OCI-LY3 (cell line): ENCODE measurements at regions not wholly inside any gene's neighbourhood (a gene's known extent, or its start where the extent isn't known, plus 50 kb on each side); places are given as distances from the start of the nearest gene placed in this dataset.

Source experiments
- H2AFZ ChIP-seq: fragments of 200-600, 300-600 bp; shearing (Covaris generic); 2 replicates; pipeline ENCODE4 v1.6.0; 2014; ENCODE audit warnings: antibody characterized with exemption, low read depth, low read length
- H3K27ac ChIP-seq: fragments of 200-600, 300-600 bp; sonication (generic); 2 replicates; pipeline ENCODE4 v1.5.1; 2014; ENCODE audit warnings: mild to moderate bottlenecking, low read length, moderate library complexity, mixed read lengths
- H3K27me3 ChIP-seq: fragments of 200-600, 300-600 bp; sonication (generic); 2 replicates; pipeline ENCODE4 v1.6.1; 2014; ENCODE audit warnings: low read depth, low read length, mixed read lengths
- H3K36me3 ChIP-seq: fragments of 200-600, 300-600 bp; sonication (generic); replicated peaks from 2 replicates; pipeline ENCODE3; 2014; ENCODE audit warnings: low read depth, low read length, mixed read lengths
- H3K4me1 ChIP-seq: fragments of 300-600, 200-600 bp; sonication (generic); 2 replicates; pipeline ENCODE4 v1.6.1; 2014; ENCODE audit warnings: low read length, mixed read lengths
- H3K4me2 ChIP-seq: fragments of 200-600, 300-600 bp; sonication (generic); 2 replicates; pipeline ENCODE4 v1.6.1; 2014; ENCODE audit warnings: low read length, mixed read lengths
- H3K4me3 ChIP-seq: fragments of 300-600, 200-600 bp; sonication (generic); 2 replicates; pipeline ENCODE4 v1.5.1; 2014; ENCODE audit warnings: antibody characterized with exemption, mild to moderate bottlenecking, low read length, moderate library complexity
- H3K79me2 ChIP-seq: fragments of 300-600, 200-600 bp; shearing (Covaris generic); 2 replicates; pipeline ENCODE4 v1.6.1; 2014; ENCODE audit warnings: mild to moderate bottlenecking, low read length, mixed read lengths
- H3K9ac ChIP-seq: fragments of 300-600, 200-600 bp; shearing (Covaris generic); 2 replicates; pipeline ENCODE4 v1.6.0; 2014; ENCODE audit warnings: mild to moderate bottlenecking, low read length, moderate library complexity
- H3K9me3 ChIP-seq: fragments of 200-600, 300-600 bp; shearing (Covaris generic); 2 replicates; pipeline ENCODE4 v1.6.1; 2014; ENCODE audit warnings: low read length, mixed read lengths; ENCODE audit not compliant: insufficient read depth
- H4K20me1 ChIP-seq: fragments of 200-600, 300-600 bp; sonication (generic); 2 replicates; pipeline ENCODE4 v1.6.1; 2016; ENCODE audit warnings: low read length, mixed read lengths; ENCODE audit not compliant: insufficient read depth
- EZH2phosphoT487 ChIP-seq: fragments of 200-600 bp; shearing (Covaris generic); IDR thresholded peaks from 2 replicates; pipeline ENCODE4 v1.6.1; 2018; ENCODE audit warnings: antibody characterized with exemption, mixed run types, low read depth
- TF ChIP-seq, protein P1 (sequence below): fragments of 200-600, 300-600 bp; sonication (generic); IDR thresholded peaks from 2 replicates; pipeline ENCODE4 v1.5.1; 2014; ENCODE audit warnings: antibody characterized with exemption, low read length, low read depth

DNA sequence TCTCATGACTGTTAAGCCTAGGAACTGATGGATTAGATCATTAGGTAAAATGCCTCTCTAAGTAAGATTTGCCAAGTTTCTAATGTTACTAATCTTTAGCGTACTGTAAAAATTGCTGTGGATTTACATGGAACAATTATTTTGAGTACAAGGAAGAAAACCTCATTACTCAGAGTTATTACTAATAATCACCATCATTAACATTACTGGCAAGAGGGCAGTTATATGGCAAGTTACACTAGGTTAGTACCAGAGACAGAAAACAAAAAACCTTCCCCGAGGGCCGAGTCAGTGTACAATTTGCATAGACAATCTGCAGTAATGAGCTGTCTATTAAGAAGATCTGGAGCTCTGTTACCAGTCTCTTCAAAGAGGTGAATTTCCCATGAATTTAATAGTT, 775.6 kb downstream of the GATA3 start:
- no peaks in the 10 kb centered on the region for H3K9me3 ChIP-seq
- H3K36me3 ChIP-seq = no peaks in the 10 kb centered on the region
- no peak overlapping the region for H3K4me3 ChIP-seq
- no peak overlapping the region for H3K4me2 ChIP-seq
- H3K79me2 ChIP-seq = no peaks in the 10 kb centered on the region
- H4K20me1 ChIP-seq = no peaks in the 10 kb centered on the region
- no peak overlapping the region for H2AFZ ChIP-seq
- H3K4me1 ChIP-seq = no peaks in the 10 kb centered on the region
- no peak overlapping the region for H3K27ac ChIP-seq
- H3K27me3 ChIP-seq = no peaks in the 10 kb centered on the region
- no peak overlapping the region for H3K9ac ChIP-seq
- TF ChIP-seq EZH2phosphoT487 = no peak
- TF ChIP-seq, protein P1, sequence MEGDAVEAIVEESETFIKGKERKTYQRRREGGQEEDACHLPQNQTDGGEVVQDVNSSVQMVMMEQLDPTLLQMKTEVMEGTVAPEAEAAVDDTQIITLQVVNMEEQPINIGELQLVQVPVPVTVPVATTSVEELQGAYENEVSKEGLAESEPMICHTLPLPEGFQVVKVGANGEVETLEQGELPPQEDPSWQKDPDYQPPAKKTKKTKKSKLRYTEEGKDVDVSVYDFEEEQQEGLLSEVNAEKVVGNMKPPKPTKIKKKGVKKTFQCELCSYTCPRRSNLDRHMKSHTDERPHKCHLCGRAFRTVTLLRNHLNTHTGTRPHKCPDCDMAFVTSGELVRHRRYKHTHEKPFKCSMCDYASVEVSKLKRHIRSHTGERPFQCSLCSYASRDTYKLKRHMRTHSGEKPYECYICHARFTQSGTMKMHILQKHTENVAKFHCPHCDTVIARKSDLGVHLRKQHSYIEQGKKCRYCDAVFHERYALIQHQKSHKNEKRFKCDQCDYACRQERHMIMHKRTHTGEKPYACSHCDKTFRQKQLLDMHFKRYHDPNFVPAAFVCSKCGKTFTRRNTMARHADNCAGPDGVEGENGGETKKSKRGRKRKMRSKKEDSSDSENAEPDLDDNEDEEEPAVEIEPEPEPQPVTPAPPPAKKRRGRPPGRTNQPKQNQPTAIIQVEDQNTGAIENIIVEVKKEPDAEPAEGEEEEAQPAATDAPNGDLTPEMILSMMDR = no peak

DNA sequence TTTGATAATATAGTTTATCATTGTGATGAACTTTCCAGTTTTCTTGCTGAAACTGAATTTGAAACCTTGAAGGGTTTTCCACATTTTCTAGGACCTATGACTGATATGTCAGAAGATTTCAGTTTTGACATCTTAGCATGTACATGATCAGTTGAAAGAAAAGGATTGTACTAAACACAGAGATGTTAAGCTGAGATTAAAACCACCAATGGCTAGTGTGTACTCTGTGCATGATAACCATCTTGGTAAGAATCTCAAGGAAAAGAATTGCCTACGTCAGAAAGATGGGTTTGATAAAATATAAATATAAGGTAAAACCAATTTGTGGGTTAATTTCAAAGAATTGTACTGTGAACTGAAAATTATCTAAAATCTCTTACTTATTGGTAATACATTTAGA, 776.4 kb downstream of the GATA3 start:
- TF ChIP-seq, protein P1 = no peak
- TF ChIP-seq EZH2phosphoT487 = no peak
- Histone ChIP-seq H3K79me2 (no peaks in the 10 kb centered on the region), H3K27ac (no peak overlapping the region), H3K27me3 (no peaks in the 10 kb centered on the region), H3K4me1 (no peaks in the 10 kb centered on the region), H2AFZ (no peak overlapping the region), H3K4me3 (no peak overlapping the region), H3K9ac (no peak overlapping the region), H4K20me1 (no peaks in the 10 kb centered on the region), H3K9me3 (no peaks in the 10 kb centered on the region), H3K36me3 (no peaks in the 10 kb centered on the region), H3K4me2 (no peak overlapping the region)

DNA sequence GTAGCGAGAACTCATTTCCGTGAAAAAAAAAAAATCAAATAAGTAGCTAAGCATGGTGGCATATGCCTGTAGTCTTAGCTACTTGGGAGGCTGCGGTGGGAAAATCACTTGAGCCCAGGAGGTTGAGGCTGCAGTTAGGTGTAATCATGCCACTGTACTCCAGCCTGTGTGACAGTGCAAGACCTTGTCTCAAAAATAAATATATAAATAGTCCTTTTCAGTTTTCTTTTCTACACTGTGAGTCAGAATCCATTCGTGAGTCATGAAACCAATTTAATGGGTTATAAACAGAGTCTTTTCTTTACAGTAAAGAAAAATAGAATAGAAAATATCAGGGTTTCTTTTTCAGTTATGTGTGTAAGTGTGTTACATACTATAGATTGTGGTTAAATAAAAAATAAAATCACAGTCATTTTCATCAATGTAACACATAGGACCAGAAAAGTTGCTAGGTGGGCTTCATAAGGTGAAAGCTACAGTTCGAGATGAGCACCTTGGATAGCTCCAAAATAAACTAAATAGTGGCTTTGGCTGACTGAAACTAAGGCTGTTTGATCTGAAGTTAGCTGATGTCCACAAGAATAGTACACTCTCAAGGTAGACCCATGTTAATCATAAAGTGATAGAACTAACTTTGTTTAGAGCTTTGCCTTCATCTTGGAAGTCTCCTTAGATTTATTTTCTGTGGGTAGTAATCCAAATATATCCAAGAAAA, 781.1 kb downstream of the GATA3 start:
- TF ChIP-seq, protein P1 = no peak
- TF ChIP-seq EZH2phosphoT487 = no peak
- no peaks in the 10 kb centered on the region for H4K20me1 ChIP-seq
- no peak overlapping the region for H3K4me2 ChIP-seq
- H3K4me3 ChIP-seq = no peak overlapping the region
- H3K9me3 ChIP-seq = no peaks in the 10 kb centered on the region
- H3K27me3 ChIP-seq = no peaks in the 10 kb centered on the region
- H3K9ac ChIP-seq = no peak overlapping the region
- no peaks in the 10 kb centered on the region for H3K36me3 ChIP-seq
- no peak overlapping the region for H2AFZ ChIP-seq
- no peaks in the 10 kb centered on the region for H3K79me2 ChIP-seq
- no peak overlapping the region for H3K27ac ChIP-seq
- H3K4me1 ChIP-seq = no peaks in the 10 kb centered on the region

DNA sequence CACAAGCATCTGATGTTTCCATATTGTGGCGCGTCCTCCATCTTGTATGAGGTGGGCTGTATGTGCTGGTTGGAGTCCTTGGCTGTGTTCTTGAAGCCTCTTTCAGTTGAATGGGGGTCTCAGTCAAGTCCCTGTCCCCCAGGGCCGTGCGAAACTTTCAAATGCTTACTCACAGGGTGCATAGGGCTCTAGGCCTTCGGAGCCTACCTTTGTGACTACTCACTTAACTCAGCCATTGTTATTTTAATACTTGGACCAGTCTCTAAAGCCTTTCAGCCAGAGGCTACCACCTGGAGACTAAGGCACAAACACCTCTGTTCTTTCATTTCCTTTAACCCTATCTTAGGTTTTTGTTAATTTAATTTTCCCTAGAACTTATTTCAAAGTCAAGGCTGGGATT, 785.9 kb downstream of the GATA3 start:
- Histone ChIP-seq H3K27me3 (no peaks in the 10 kb centered on the region), H3K9me3 (no peaks in the 10 kb centered on the region), H3K36me3 (no peaks in the 10 kb centered on the region), H3K4me2 (no peak overlapping the region), H3K79me2 (no peaks in the 10 kb centered on the region), H4K20me1 (no peaks in the 10 kb centered on the region), H2AFZ (no peak overlapping the region), H3K4me3 (no peak overlapping the region), H3K4me1 (no peaks in the 10 kb centered on the region), H3K9ac (no peak overlapping the region), H3K27ac (no peak overlapping the region)
- TF ChIP-seq EZH2phosphoT487 = no peak
- TF ChIP-seq, protein P1 = no peak
